A673 (cell line): ENCODE measurements at regions not wholly inside any gene's neighbourhood (a gene's known extent, or its start where the extent isn't known, plus 50 kb on each side); places are given as distances from the start of the nearest gene placed in this dataset.

Experiments used
- BruUV-seq: library from RNA; stranded (reverse); fragments of 400-500 nt; replicated peaks from 2 replicates; lab custom pipeline; 2021; lab: Mats Ljungman, UMichigan
- CTCF ChIA-PET: fragments of 300-600 bp; sonication (Branson Sonifier 250); formaldehyde crosslinking; loops from one replicate; lab custom pipeline; 2022; ENCODE audit warnings: antibody characterized with exemption; lab: Charles Lee
- POLR2A ChIA-PET: fragments of 300-600 bp; sonication (Branson Sonifier 250); formaldehyde crosslinking; loops from one replicate; lab custom pipeline; 2022; ENCODE audit warnings: antibody characterized with exemption; ENCODE audit not compliant: low non-redundant PET; lab: Charles Lee
- DNase-seq: peaks from one replicate; pipeline ENCODE4 v3.0.0-alpha.2; 2015; ENCODE audit warnings: low spot score
- H3K27ac ChIP-seq: fragments of 200-600 bp; sonication (generic); 2 replicates; pipeline ENCODE4 v1.5.1; 2016; ENCODE audit warnings: mixed run types, low read depth, mild to moderate bottlenecking, mixed read lengths, antibody characterized with exemption, low read length; ENCODE audit not compliant: poor library complexity, severe bottlenecking
- H3K27me3 ChIP-seq: fragments of 200-600 bp; sonication (generic); replicated peaks from 2 replicates; pipeline ENCODE4 v1.6.1; 2017; ENCODE audit warnings: mixed run types, low read depth, mild to moderate bottlenecking, mixed read lengths, antibody characterized with exemption, low read length; ENCODE audit not compliant: insufficient read depth, poor library complexity
- H3K36me3 ChIP-seq: fragments of 200-600 bp; sonication (generic); 2 replicates; pipeline ENCODE4 v1.6.1; 2016; ENCODE audit warnings: mixed run types, mild to moderate bottlenecking, mixed read lengths, antibody characterized with exemption, low read length; ENCODE audit not compliant: insufficient read depth, poor library complexity, severe bottlenecking
- H3K4me1 ChIP-seq: fragments of 200-600 bp; sonication (generic); 2 replicates; pipeline ENCODE4 v1.6.1; 2017; ENCODE audit warnings: mixed run types, mild to moderate bottlenecking, mixed read lengths, antibody characterized with exemption, low read length; ENCODE audit not compliant: insufficient read depth, poor library complexity, severe bottlenecking
- H3K4me3 ChIP-seq: fragments of 200-600 bp; sonication (generic); 2 replicates; pipeline ENCODE4 v1.5.1; 2016; ENCODE audit warnings: low read depth, mixed run types, mild to moderate bottlenecking, mixed read lengths, low read length; ENCODE audit not compliant: poor library complexity, severe bottlenecking
- H3K9me3 ChIP-seq: fragments of 200-600 bp; sonication (generic); 2 replicates; pipeline ENCODE4 v1.6.1; 2016; ENCODE audit warnings: mixed run types, low read depth, mild to moderate bottlenecking, mixed read lengths, antibody characterized with exemption, low read length; ENCODE audit not compliant: poor library complexity, severe bottlenecking
- EZH2 ChIP-seq: fragments of 200-600 bp; sonication (generic); IDR thresholded peaks from 2 replicates; pipeline ENCODE4 v1.6.1; 2017; ENCODE audit warnings: borderline replicate concordance, low read depth, mild to moderate bottlenecking, mixed read lengths, antibody characterized with exemption, low read length; ENCODE audit not compliant: poor library complexity, severe bottlenecking
- intact Hi-C: fragments of 100-400 bp; cut with micrococcal nuclease; formaldehyde crosslinking; loops from one replicate; pipeline ENCODE4 v1.10.0; 2022; ENCODE audit not compliant: unreplicated experiment
- TF ChIP-seq, protein P1 (sequence below): fragments of 300-800, 200-600 bp; sonication (generic); conservative IDR thresholded peaks from 2 replicates; pipeline ENCODE4 v1.5.1; 2017; ENCODE audit warnings: low read depth, mild to moderate bottlenecking, antibody characterized with exemption, low read length, moderate library complexity, mixed read lengths

DNA sequence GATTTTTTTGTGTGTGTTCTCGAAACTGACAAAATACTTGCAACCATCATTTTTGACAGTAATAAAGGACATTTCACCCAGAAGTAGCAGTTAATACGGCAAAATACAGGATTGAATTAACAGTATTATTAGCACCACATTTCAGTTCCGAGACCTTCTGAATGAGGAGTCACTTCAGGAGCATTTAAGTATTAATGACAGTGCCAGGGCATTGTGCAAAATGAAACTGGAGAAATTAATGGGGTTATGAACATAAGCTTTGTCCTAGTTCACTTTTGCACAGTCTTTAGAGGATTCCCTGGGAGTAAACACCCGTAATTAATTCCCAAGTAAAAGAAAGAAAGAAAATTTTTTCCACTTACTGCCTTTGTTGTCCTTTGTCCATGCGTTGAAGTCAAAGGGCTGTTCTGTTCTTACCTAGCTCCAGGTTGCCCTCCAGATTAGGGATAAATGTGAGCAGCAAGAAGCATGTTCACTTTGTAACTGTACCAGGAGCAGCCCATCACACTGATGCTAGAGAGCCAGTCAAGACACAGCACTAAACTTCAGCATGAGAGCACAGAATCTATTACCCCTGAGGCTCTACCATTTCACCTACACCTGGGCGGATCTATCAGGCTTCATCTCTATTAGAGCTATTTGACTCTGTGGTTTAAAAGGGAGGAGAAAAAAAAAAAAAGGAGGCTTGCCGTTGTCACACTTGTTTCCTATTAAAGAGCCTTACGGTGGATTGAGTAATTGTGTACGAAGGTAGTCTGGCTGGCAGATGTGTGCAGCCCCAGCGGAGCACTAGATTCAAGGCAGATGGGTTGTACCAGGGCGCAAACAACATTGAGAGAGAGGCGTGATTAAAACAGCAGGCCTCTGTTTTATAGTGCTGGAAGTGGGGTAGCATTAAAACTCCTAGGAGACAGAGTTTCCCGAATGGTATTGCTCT, 297.8 kb upstream of the SEMA3A start:
- CTCF ChIA-PET: no interaction called here
- no peak for DNase-seq

DNA sequence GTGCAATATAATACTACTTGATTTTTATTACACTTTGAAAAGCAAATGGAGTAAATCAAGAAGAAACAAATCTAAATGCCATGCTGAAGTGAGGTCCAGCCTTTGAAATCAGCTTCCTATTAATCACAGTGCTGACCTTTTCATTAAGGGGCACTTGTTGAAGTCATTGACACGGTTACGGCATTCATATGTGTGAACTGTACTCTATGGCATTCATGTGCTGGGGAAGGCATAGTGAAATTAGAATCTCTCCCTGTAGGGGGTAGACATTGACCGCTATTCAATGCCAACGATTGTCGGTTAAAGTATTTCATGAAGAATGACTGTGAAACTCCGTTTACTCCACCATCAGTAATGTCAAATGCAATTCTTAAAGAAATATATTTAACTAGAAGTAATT, 296.1 kb upstream of the SEMA3A start:
- ChIA-PET POLR2A (no interaction called here), CTCF (no interaction called here)
- no TSS peak for BruUV-seq
- no peaks in the 10 kb centered on the region for H3K9me3 ChIP-seq
- no peaks in the 10 kb centered on the region for H3K36me3 ChIP-seq
- intact Hi-C loops: loop anchor here (10.0 kb wide), 1 partner anchor 524 kb away; no protein-coding TSS in a partner anchor
- no peak overlapping the region for H3K27ac ChIP-seq
- H3K27me3 ChIP-seq: no peaks in the 10 kb centered on the region
- H3K4me3 ChIP-seq: no peak overlapping the region
- H3K4me1 ChIP-seq: no peaks in the 10 kb centered on the region
- no peak for TF ChIP-seq EZH2
- TF ChIP-seq, protein P1, sequence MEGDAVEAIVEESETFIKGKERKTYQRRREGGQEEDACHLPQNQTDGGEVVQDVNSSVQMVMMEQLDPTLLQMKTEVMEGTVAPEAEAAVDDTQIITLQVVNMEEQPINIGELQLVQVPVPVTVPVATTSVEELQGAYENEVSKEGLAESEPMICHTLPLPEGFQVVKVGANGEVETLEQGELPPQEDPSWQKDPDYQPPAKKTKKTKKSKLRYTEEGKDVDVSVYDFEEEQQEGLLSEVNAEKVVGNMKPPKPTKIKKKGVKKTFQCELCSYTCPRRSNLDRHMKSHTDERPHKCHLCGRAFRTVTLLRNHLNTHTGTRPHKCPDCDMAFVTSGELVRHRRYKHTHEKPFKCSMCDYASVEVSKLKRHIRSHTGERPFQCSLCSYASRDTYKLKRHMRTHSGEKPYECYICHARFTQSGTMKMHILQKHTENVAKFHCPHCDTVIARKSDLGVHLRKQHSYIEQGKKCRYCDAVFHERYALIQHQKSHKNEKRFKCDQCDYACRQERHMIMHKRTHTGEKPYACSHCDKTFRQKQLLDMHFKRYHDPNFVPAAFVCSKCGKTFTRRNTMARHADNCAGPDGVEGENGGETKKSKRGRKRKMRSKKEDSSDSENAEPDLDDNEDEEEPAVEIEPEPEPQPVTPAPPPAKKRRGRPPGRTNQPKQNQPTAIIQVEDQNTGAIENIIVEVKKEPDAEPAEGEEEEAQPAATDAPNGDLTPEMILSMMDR: 0 out of 2 replicates have a peak, but pooled peaks have one; percentile 18
- DNase-seq: no peak

More for the DNA sequence above, 297.8 kb upstream of the SEMA3A start:
- Histone ChIP-seq H3K4me3 (no peak overlapping the region), H3K4me1 (no peaks in the 10 kb centered on the region), H3K9me3 (no peaks in the 10 kb centered on the region), H3K27ac (no peak overlapping the region), H3K27me3 (no peaks in the 10 kb centered on the region), H3K36me3 (no peaks in the 10 kb centered on the region)
- BruUV-seq: no TSS peak
- TF ChIP-seq, protein P1: no peak
- TF ChIP-seq EZH2: no peak
- intact Hi-C loops: loop anchor here (10.0 kb wide), 1 partner anchor 522 kb away; no protein-coding TSS in a partner anchor
- POLR2A ChIA-PET: interaction anchor here (0.6 kb wide), 1 partner anchor 440 kb away, joined by 4 read pairs; no protein-coding TSS in a partner anchor

DNA sequence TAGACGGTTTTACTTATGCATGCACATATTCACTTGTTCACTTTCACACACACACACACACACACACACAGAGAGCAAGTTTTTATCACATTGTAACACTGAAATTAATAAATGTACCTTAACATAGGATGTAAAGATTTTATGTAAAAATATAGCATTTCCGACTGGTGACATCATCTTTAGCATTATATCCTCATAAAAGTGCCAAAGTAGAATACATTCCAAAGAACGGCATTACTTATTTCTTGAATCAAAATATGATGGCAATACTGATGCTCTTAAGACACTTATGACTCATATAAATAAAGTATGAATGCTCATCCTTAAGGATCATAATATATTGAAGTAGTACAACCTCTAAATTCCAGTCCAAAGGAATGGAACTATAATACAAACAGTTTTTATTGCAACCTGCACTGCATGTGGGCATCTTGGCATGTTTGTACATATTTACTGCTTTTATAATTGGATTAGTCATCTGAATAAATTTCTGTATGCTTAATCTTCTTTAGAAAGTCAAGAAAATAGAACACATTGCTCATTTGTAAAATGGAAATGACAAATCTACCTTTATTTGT, 290.0 kb upstream of the SEMA3A start:
- DNase-seq: peak; percentile 60
- Histone ChIP-seq H3K4me3 (no peak overlapping the region), H3K36me3 (no peaks in the 10 kb centered on the region), H3K27me3 (no peaks in the 10 kb centered on the region), H3K27ac (no peak overlapping the region), H3K4me1 (peaks cover 4% of the 10 kb centered on the region), H3K9me3 (no peaks in the 10 kb centered on the region)
- TF ChIP-seq, protein P1: no peak
- TF ChIP-seq EZH2: no peak
- intact Hi-C loops: no loop called here
- ChIA-PET POLR2A (no interaction called here), CTCF (no interaction called here)
- no TSS peak for BruUV-seq
